OCI-LY7 (cell line): ENCODE measurements at regions not wholly inside any gene's neighbourhood (a gene's known extent, or its start where the extent isn't known, plus 50 kb on each side); places are given as distances from the start of the nearest gene placed in this dataset.

Experiments
- BruUV-seq: library from RNA; stranded (reverse); fragments of 400-500 nt; replicated peaks from 2 replicates; lab custom pipeline; 2021; lab: Mats Ljungman, UMichigan
- CTCF ChIA-PET: fragments of 300-600 bp; sonication (Branson Sonifier 250); formaldehyde crosslinking; loops from one replicate; lab custom pipeline; 2022; ENCODE audit warnings: antibody characterized with exemption; ENCODE audit not compliant: unreplicated experiment; lab: Charles Lee
- POLR2A ChIA-PET: fragments of 300-600 bp; sonication (Branson Sonifier 250); formaldehyde crosslinking; loops from one replicate; lab custom pipeline; 2022; ENCODE audit warnings: antibody characterized with exemption; lab: Charles Lee
- DNase-seq: peaks from one replicate; pipeline ENCODE4 v3.0.0-alpha.2; 2015; ENCODE audit warnings: low spot score
- H2AFZ ChIP-seq: fragments of 200-600 bp; sonication (generic), shearing (Covaris generic); 2 replicates; pipeline ENCODE4 v1.6.1; 2014; ENCODE audit warnings: mild to moderate bottlenecking, antibody characterized with exemption, low read length, moderate library complexity
- H3K27ac ChIP-seq: fragments of 200-600 bp; sonication (generic); 2 replicates; pipeline ENCODE4 v1.5.1; 2014; ENCODE audit warnings: mixed run types, low read depth, mild to moderate bottlenecking, moderate library complexity, low read length, inconsistent platforms; ENCODE audit not compliant: poor library complexity, severe bottlenecking
- H3K36me3 ChIP-seq: fragments of 200-600 bp; sonication (generic); 2 replicates; pipeline ENCODE4 v1.6.1; 2014; ENCODE audit warnings: mild to moderate bottlenecking, antibody characterized with exemption, low read length, moderate library complexity, mixed read lengths; ENCODE audit not compliant: insufficient read depth
- H3K4me1 ChIP-seq: fragments of 200-600 bp; sonication (generic); 2 replicates; pipeline ENCODE4 v1.5.1; 2014; ENCODE audit warnings: mild to moderate bottlenecking, low read length; ENCODE audit not compliant: insufficient read depth, poor library complexity, severe bottlenecking
- H3K4me2 ChIP-seq: fragments of 200-600 bp; sonication (generic); 2 replicates; pipeline ENCODE4 v1.6.1; 2014; ENCODE audit warnings: mild to moderate bottlenecking, low read length
- H3K4me3 ChIP-seq: fragments of 200-600 bp; sonication (generic); 2 replicates; pipeline ENCODE4 v1.5.1; 2014; ENCODE audit warnings: mild to moderate bottlenecking, low read depth, low read length; ENCODE audit not compliant: poor library complexity, severe bottlenecking
- H3K79me2 ChIP-seq: fragments of 200-600 bp; sonication (generic); 2 replicates; pipeline ENCODE4 v1.6.1; 2016; ENCODE audit warnings: low read depth, mild to moderate bottlenecking, low read length, moderate library complexity, mixed read lengths; ENCODE audit not compliant: insufficient read depth
- H3K9me2 ChIP-seq: fragments of 200-600 bp; sonication (generic); 2 replicates; pipeline ENCODE4 v1.6.1; 2016; ENCODE audit warnings: mild to moderate bottlenecking, low read length, mixed read lengths; ENCODE audit not compliant: insufficient read depth
- H3K9me3 ChIP-seq: fragments of 200-600 bp; sonication (generic); 2 replicates; pipeline ENCODE4 v1.6.1; 2014; ENCODE audit warnings: mild to moderate bottlenecking, mixed run types, low read length, mixed read lengths
- H4K20me1 ChIP-seq: fragments of 200-600 bp; sonication (generic); 2 replicates; pipeline ENCODE4 v1.6.1; 2014; ENCODE audit warnings: mild to moderate bottlenecking, antibody characterized with exemption, low read length, moderate library complexity, mixed read lengths; ENCODE audit not compliant: insufficient read depth
- CTCF ChIP-seq: fragments of 200-600 bp; sonication (generic); conservative IDR thresholded peaks from 2 replicates; pipeline ENCODE4 v1.5.1; 2014; ENCODE audit warnings: mild to moderate bottlenecking, antibody characterized with exemption, low read length, moderate library complexity, mixed read lengths
- EZH2phosphoT487 ChIP-seq: fragments of 200-600 bp; sonication (generic); IDR thresholded peaks from 2 replicates; pipeline ENCODE4 v1.6.1; 2018; ENCODE audit warnings: low read depth, borderline replicate concordance, mild to moderate bottlenecking, mixed run types, antibody characterized with exemption, low read length, moderate library complexity, mixed read lengths
- intact Hi-C: fragments of 100-400 bp; cut with micrococcal nuclease; formaldehyde crosslinking; loops from one replicate; pipeline ENCODE4 v1.10.0; 2022; ENCODE audit not compliant: unreplicated experiment

- H3K9me3 ChIP-seq, result no peaks in the 10 kb centered on the region
- BruUV-seq, result no TSS peak
- no peaks in the 10 kb centered on the region for H3K79me2 ChIP-seq
- H4K20me1 ChIP-seq, result no peaks in the 10 kb centered on the region
- no peak overlapping the region for H2AFZ ChIP-seq
- CTCF ChIA-PET, result no interaction called here
- intact Hi-C loops, result no loop called here
- TF ChIP-seq EZH2phosphoT487 (no peak), CTCF (no peak)
- H3K36me3 ChIP-seq, result no peaks in the 10 kb centered on the region
- H3K9me2 ChIP-seq, result no peaks in the 10 kb centered on the region
- H3K4me1 ChIP-seq, result no peaks in the 10 kb centered on the region
- POLR2A ChIA-PET, result no interaction called here
- H3K4me3 ChIP-seq, result no peak overlapping the region
- no peak overlapping the region for H3K4me2 ChIP-seq
- H3K27ac ChIP-seq, result no peak overlapping the region
- no peak for DNase-seq
These were observed 295.7 kb downstream of the KCNN2 start for GRCh38 chr5:114657342-114658130.

GRCh38 chr5:114649878-114650277 lies 288.0 kb downstream of the KCNN2 start:
- TF ChIP-seq CTCF, result no peak
- TF ChIP-seq EZH2phosphoT487, result no peak
- Histone ChIP-seq H3K36me3 (no peaks in the 10 kb centered on the region), H3K4me1 (no peaks in the 10 kb centered on the region), H3K9me2 (no peaks in the 10 kb centered on the region), H2AFZ (no peak overlapping the region), H3K9me3 (no peaks in the 10 kb centered on the region), H4K20me1 (no peaks in the 10 kb centered on the region), H3K4me2 (no peak overlapping the region), H3K27ac (no peak overlapping the region), H3K4me3 (no peak overlapping the region), H3K79me2 (no peaks in the 10 kb centered on the region)
- CTCF ChIA-PET, result no interaction called here
- DNase-seq, result no peak
- intact Hi-C loops, result no loop called here
- POLR2A ChIA-PET, result no interaction called here
- no TSS peak for BruUV-seq

- no peak for TF ChIP-seq EZH2phosphoT487
- no peak for TF ChIP-seq CTCF
- no peaks in the 10 kb centered on the region for H3K9me2 ChIP-seq
- POLR2A ChIA-PET, result no interaction called here
- no peaks in the 10 kb centered on the region for H3K4me1 ChIP-seq
- H2AFZ ChIP-seq, result no peak overlapping the region
- no peaks in the 10 kb centered on the region for H3K36me3 ChIP-seq
- H3K4me2 ChIP-seq, result no peak overlapping the region
- no TSS peak for BruUV-seq
- no peak overlapping the region for H3K27ac ChIP-seq
- H3K4me3 ChIP-seq, result no peak overlapping the region
- no peaks in the 10 kb centered on the region for H3K79me2 ChIP-seq
- CTCF ChIA-PET, result no interaction called here
- intact Hi-C loops, result no loop called here
- no peaks in the 10 kb centered on the region for H4K20me1 ChIP-seq
- DNase-seq, result no peak
- H3K9me3 ChIP-seq, result no peaks in the 10 kb centered on the region
These were observed 287.1 kb downstream of the KCNN2 start for GRCh38 chr5:114648940-114649339.
